ENCODE measurements at regions not wholly inside any gene's neighbourhood (a gene's known extent, or its start where the extent isn't known, plus 50 kb on each side); places are given as distances from the start of the nearest gene placed in this dataset.
"Not testable (repeated sequence)": the region's sequence is repeated elsewhere in the genome, so short reads cannot be mapped to it uniquely, and the experiment has no call there.

- TF ChIP-seq CTCF, POLR2A (IDR thresholded peaks at IDR 0.05): not testable (repeated sequence)
Measured at GRCh38 chr14:106757444-106757843, 1231.1 kb downstream of the TMEM121 start.
